Endometrium (tissue), 2 donors: ENCODE measurements at regions not wholly inside any gene's neighbourhood (a gene's known extent, or its start where the extent isn't known, plus 50 kb on each side); places are given as distances from the start of the nearest gene placed in this dataset.
"Not testable (repeated sequence)": the region's sequence is repeated elsewhere in the genome, so short reads cannot be mapped to it uniquely, and the experiment has no call there.

Source experiments
- FAIRE-seq: peaks from 2 replicates; lab custom pipeline; 2012; peaks lifted over from hg19 to GRCh38; lab: Jason Lieb, UNC
- donor health status: control.
- donor health status: control.

DNA sequence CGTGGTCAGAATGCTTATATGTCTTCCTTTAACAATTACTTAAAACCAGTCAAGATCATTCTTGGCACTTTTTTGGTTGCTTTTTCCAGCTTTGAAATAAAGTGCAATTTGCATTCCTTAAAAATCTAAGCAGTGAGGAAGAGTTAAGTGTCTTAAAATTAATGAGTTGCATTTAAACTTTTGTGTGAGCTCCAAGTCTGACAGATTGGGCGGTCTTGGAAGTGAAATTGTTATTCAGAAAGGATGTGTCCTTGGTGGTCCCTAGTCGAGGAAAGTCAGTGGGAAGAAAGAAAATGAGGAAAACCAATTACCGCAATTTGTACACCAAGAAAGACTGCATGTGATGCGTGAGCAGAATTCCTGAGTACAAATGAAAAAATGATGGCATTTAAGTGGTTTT lies 132.5 kb downstream of the HHIPL2 start:
- no peak for FAIRE-seq

DNA sequence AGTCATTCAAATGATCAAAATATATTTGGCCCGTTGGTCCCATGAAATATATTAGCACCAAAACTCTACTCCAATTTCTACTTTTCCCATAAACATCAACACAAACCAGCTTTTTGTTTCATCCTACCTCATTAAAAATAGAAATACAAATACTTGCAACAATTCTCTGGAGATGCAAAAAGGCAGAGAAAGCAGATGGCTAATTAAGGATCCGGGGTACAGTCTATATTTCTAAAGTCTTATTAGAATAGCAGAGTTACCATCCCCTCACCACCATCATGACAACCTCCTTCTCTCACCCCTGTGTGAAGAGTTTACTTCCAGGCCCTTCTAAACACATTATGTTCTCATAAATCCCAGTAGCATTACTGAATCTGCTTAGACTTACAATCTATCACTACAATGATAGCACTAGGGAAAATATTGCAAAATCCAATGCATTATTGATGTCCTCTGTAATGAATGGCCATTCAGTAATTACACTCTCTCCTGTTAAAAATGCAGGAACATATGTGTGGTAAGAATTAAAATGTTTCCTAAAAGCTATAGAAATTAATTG lies 133.8 kb downstream of the HHIPL2 start:
- FAIRE-seq: no peak

DNA sequence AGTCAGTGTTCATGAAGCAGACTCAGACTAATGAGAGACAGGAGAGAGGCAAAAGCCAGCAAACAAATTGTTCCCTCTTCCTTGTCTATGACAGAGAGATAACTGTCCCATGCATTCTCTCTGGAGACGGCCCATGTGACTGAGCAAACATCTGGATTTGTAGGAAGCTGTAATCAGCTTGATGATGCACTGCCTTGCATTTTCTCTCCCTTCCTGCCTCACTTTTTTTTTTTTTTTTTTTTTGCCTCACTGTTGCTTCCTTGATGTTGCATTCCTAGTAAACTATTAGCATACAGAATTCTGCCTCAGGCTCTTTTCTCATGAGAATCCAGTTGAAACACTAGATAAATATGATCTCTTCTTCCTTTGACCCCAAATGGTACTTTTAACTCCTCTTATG lies 134.5 kb downstream of the HHIPL2 start:
- FAIRE-seq: no peak

DNA sequence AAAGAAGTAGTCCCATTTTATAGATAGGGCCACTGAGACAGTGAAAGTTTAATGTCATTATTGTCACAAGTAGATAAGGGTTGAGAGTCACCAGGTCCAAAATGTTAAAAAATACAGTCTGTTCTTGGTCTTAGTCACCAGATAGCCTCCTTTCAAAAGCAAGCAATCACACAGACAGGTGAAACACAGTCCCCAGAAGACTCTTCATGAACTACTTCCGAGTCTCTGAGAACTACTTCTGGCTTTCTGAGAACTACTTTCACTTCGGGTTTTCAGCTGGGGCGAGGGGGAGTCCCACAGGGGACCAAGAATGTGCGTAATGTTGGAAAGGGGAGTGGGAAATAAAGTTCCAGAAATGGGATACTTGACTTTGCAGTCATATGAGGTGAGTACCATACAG lies 143.2 kb downstream of the HHIPL2 start:
- FAIRE-seq: no peak

DNA sequence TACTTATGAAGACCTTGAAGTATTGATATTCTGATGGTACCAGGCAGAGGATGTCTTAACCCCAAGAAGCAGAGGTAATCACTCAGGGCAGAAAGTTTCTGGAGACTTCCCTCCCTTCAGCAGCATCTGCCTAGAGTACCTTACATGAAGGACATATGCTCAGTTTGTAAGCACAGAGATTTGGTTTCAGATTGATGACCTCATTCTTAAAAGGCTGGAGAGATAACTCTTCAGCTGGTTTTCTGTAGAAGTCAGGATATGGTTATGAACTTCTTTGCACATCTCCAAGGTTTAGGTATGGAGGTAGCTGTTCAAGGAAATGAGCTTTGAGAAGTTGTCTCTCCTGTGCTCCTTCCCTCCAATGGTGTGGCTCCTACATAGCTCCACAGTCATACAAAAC lies 148.7 kb downstream of the HHIPL2 start:
- no peak for FAIRE-seq

DNA sequence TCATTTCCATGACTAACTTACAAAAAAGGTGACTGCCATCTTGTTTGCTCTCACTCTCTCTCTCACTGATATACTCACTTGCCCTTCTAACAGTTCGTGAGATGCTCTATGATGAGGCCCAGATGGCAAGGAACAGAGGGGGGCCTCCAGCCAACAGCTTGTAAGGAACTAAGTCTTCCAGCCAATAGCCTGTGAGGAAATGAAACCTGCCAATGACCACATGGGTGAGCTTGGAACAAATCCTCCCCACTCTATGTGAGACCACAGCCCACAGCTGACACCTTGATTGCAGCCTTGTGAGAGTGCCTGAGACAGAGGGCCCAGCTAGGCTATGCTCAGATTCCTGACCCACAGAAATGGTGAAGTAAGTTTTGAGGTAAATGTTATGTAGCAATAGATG lies 153.7 kb downstream of the HHIPL2 start:
- FAIRE-seq: no peak

DNA sequence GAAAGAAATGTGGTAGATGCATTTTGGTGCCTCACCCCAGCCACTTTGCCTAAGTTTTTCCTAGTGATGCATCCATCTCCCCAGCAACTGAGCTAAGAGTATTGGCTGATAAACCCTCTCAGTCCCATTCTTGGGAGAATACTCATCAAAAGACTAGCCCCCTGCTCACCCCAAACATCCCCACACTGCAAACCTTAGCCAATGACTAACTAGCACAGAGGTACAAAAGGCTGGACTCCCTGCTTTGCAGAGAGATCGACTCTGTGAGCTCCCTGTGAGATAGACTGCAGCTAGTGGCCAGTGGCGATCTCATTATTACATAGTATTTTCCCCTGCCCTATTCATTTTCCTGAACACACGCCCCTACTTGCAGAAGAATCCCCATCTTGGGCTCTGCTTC lies 155.3 kb downstream of the HHIPL2 start:
- FAIRE-seq: no peak

DNA sequence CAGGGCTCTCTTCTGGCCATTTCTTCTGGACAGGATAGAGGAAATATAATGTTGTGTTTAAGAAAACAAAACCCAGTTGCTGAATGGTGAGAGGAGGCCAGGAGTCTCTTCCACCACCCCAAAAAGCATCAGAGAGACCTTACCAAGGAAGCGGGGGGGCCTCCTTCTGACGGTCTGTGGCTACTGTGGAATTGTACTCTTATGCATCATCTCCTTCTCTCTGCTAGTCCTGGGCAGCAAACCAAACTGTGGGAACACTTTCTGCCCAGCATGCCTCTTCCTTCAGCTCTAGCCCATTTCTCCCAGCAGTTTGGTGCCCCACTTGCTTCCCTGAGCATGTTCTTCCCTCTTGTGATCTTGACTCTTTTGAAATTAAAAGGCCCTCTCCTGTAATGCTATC lies 157.7 kb downstream of the HHIPL2 start:
- FAIRE-seq: no peak

DNA sequence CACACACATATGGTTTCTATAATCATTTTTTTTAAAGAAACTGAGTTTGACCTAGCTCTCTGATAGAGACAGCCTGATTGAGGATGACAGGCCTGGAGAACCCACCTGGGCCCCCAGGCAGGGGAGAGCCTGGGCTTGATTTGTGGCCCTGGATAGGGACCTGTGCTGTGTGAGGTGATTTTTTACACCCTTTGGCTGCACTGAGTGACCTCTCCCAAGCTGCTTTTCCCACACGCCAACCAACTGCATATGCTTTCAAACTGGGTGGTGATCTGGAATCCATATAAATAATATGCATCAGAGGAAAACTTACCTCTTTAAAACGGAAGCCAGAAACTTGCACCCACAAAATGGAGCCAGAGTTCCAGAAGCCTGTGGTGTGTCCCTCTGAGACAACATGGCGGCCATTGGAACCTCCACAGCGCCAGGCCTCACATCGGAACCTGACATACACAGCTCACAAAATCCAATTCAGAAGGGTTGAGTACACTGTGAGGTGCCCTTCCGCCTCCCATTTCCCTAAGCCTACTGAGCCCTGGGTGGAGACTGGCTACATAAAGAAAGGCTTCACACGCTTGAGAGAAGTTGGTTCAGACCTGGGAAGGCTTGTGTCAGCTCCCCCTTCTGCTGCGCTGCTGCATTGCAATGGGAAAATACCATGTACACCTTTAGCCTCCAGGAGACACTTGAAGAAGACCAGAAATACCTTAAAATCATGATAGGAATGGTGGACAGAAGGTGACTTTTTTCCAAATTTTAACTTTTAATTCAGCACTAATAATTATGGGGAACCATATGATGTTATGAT lies 160.7 kb downstream of the HHIPL2 start:
- FAIRE-seq: no peak

DNA sequence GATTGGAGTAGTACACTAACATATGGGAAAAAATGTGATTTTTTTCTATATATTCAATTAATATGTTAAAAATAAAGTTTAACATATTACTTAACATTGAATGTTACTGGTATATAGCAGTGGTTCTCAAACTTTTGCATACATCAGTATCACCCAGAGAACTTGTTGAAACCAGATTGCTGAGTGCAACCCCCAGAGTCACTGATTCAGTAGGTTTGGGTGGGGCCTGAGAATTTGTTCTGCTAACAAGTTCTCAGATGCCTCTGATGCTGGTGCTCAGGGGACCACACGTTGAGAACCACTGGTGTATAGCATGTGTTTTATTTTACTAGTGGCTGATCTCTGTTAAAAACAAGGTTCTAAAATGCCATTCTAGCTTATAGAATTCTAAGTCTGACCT lies 161.9 kb downstream of the HHIPL2 start:
- FAIRE-seq: no peak

DNA sequence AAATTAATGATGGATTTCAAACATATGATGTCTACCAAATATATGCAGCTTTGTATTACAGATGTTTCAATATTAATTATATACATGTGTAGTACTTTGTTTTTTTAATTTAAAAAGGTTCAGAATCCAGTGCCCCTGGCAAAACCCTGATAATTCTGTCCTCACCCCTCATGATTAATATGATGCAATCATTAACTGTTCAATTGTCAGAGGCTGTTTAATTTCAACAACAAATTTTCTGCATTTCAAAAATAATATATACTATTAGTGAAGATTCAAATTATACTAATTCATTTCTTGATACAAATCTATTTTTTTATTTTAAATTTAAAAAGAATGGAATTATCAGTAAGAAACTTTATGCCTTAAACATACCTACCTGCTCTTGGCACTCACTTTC lies 162.6 kb downstream of the HHIPL2 start:
- FAIRE-seq: no peak

DNA sequence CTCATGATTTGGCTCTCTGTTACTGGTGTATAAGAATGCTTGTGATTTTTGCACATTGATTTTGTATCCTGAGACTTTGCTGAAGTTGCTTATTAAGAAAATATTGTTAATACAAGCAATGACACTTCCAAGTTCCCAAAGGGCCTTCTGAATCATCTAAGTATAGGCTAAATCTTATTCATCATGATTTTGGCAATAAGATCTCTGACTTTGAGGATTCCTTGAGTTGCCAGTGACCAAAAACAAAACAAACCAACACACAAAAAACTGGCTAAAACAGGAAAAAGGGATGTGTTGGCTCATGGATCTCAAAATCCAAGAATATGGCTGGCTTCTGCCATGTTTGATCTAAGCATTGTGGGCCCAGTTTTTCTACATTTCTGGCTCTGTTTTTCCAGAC lies 163.4 kb downstream of the HHIPL2 start:
- FAIRE-seq: no peak

DNA sequence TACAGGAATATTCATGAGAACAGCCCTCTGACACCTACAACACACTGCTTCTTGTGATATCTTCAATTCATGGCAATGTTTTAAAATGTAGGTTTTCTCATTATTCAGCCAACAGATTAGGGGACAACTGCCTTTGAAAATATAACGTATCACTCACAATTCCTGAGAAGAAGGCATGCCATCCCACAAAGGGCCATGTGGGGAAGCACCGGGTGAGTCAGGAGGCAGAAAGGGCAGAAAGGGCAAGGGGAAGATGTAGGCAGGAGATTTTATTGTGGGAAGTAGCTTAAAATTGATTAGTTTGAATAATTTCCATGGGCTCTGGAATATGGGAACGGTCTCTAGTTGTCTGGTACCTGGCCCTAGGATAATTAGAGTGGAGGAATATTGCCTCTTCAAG lies 165.7 kb downstream of the HHIPL2 start:
- FAIRE-seq: no peak

DNA sequence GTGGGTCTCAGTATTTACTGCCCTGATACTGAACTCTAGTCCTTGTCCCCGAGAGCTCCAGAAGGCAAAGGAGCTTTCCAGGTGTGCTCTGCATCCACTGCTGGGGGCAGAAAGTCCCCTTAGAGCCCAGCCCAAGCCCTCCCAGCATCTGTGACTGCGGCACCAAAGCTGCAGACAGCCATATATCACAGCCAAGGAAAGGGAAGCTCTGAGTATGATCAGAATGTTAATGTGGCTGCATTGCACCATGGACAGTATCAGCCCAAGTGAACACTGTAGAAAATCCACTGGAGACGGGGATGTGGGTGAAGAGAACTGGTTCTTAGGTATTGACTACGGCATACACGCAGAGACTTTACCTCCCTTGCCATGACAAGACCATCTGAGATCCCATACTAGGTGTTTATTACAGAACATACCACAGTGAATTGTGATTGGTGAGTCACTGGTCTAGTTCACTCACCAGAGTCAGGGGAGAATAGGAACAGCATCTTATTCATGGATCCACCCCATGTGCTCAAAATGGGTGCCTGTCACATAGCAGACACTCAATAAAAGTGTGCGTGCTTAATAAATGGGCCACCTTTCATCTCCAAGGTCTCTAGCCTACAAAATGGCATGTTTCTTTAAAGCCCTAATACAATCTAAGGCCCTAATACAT lies 170.3 kb downstream of the HHIPL2 start:
- no peak for FAIRE-seq

DNA sequence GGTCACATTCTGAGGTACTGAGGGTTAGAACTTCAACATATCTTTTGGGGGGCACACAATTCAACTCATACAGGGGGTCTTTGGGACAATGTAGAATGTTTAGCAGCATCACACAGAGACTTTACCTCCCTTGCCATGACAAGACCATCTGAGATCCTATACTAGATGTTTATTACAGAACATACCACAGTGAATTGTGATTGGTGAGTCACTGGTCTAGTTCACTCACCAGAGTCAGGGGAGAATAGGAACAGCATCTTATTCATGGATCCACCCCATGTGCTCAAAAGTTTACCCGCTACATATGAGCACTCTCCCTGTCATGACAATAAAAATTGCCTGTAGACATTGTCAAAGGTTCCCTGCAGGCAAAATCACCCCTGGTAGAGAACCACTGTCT lies 171.1 kb downstream of the HHIPL2 start:
- FAIRE-seq: not testable (repeated sequence)

DNA sequence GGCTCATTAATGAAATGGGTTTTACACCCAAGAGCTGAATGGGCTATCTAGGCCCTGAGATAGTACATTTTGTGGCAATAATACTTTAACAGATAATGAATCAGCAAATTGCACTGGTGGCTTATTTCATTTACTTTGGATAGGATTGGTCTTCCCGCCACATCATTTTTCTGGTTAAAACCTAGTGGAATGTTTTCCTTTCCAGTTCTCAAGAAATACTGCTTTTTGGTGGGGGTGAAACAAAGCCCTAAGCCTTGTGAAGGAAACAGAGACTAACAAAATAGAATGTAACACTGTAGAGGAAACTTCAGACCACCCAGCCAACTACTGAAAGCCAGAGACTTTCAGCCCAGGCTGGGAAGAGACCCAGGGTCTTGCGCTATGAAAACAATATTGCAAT lies 172.2 kb downstream of the HHIPL2 start:
- no peak for FAIRE-seq

DNA sequence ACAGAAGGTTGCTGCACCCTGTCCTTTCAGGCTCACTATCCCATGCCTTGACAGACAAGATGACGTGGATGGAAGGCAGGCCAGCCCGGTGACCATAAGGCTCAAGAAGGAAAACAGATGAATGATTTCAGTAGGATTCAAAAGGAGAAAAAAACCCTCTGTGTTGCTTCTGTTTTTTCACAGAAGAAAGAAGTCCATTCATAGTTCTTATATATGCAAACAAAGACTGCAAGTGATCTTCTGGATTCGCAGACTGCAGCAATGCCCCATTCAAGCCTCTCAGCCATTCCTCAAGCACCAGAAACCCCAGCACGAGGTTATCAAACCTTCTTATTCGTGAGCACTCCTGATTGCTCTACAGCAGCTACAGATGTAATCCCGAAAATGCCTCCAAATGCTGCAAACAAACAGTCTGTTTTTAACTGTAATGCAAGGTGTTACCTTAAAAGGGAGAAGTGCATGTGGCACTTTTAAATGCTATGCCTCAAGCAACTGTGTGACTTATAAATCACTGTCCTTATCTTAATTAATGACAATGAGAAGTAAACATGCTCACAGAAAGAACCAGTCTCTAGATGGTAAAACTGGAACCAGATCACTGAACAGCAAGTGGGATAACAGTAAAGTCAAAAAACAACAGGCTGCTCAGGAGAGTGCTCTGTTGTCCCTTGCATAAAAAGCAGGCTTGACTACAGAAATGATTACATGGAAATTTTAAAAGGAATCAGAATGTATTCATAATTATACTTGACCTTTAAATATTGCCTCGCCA lies 173.9 kb downstream of the HHIPL2 start:
- no peak for FAIRE-seq

DNA sequence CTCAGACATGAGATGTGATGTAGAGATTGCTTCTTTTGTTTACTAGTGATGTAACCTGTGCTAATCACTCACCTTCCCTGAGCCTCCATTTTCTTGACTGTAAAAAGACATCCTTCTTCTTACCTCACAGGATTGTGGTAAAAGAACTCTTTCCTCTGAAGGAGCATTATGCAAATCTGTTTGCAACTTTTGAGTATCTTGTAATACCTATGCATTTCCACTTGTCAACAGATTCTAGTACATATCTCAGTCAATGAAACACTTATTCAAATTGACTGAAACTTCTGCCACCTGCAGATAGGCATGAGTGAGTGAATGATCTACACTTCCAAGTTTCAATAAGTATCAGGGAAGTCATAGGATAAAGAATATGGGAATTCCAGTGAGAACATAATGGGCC lies 174.7 kb downstream of the HHIPL2 start:
- FAIRE-seq: no peak

DNA sequence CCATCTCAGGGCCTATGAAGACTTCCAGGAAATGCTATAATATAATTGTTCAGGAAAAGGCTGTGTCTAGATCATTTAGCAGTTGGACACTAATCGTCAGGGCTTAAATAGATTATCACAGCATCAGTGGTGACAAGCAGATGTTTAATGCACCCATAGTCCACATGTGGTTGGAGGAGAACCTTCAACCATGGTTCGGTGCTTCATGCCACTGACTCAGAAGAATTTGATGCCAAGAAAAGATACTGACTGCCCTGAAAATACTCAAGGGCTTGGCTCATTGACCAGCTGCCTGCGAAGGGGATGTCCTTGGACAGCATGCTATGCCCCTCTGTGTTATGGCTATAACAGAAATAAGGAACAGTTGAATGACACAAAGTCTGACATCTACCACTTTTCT lies 175.7 kb downstream of the HHIPL2 start:
- FAIRE-seq: no peak

DNA sequence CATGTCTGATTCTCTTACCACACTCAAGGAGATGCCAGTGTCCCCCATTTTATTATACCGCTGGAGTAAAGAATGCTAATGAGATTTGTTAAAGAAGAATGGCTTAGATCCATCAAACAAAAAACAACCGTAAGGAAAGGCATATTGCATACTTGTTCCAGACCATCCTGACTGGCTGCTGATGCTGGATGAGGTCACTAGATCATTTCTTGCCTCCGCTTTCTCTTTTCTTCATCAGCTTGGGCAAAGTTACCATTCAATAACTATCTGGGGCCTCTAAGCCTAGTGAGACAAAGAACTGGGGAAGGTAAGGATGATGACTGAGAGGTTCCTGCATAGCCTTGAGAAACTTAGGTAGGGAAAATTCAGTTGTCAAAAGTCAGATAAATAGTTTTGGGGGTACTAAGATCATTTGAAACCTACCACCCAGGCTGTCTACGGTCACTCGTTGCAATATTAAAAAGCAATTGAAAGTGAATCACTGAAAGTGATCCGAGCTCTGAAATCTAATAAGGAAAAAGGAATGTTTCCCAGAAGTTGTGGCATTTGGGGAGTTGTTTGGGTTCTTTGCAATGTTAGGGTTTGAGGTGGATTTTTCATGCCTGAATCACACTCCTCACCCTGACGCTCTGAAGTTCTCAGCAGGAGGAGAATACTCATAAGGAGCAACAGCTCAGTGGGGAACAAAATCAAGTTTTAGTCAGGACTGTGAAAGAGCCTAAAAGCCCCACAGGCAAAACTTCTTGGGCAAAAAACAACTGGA lies 176.8 kb downstream of the HHIPL2 start:
- FAIRE-seq: no peak

DNA sequence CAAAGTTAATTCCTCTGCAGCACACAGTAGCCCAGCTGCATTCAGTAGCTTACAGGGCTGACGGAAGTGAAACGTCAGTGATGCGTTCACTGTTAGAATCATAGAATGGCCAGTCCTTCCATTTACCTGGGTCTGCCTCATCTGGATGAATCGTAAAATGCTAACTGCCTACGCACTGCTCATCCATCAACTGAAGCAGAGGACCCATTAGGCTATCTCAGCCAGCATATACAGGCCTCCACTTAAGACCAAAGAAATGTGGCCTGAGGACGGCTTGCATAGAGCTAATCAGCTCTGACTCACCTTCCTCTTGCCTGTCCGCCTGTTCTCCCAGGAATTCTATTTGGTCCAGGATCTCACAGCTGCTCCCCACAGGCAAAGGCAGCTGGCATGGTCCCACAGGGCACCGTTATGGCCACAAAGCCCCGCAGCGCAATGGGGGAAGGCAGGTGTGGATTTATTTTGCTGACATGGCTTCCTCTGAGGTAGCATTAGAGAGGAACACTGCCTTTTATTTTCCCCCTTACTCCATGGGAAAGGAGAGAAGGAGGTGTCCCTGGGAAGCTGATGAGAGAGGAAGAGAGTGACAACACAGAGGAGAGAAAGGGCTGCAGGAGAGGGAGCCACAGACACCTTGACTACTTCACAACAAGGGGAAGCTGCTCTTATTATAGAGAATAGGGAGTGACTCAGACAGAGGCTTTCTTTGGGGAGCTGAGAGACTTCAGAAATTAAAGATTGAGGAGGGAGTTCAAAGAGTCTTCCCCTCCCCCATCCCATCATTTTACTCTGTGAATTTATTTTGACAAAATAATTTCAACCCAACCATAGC lies 177.6 kb downstream of the HHIPL2 start:
- FAIRE-seq: no peak
